ENCODE measurements at regions not wholly inside any gene's neighbourhood (a gene's known extent, or its start where the extent isn't known, plus 50 kb on each side); places are given as distances from the start of the nearest gene placed in this dataset.

GRCh38 chr10:78870458-78870857 is 198.3 kb upstream of the ZMIZ1 start:
- WGBS (ENCODE audit: insufficient coverage) = no CpG with 5 or more reads among the region's 3 CpGs
- H3K27ac ChIP-seq (ENCODE audit: low read length) = no peak overlapping the region
- H3K36me3 ChIP-seq (ENCODE audit: control insufficient read depth in 2 of 2, extremely low read depth in 1 of 2, insufficient read depth in 1 of 2, low read length in 1 of 2) = no peaks in the 10 kb centered on the region
- no peak for DNase-seq
- peaks cover 14 to 15% of the 10 kb centered on the region in 2 donors for H3K27me3 Mint-ChIP-seq
- ChIA-PET CTCF (no interaction called here), POLR2A (no interaction called here)
- peaks cover 2 to 8% (median 3%) of the 10 kb centered on the region in 3 donors for H3K4me1 Mint-ChIP-seq
- H3K27me3 ChIP-seq (replicated peaks in 1 of 2; ENCODE audit: control insufficient read depth in 2 of 2, extremely low read depth in 1 of 2, insufficient read depth in 2 of 2, low read length in 1 of 2) = peaks cover 0 to 21% of the 10 kb centered on the region in 2 experiments
- no peak overlapping the region for H3K4me3 ChIP-seq (ENCODE audit: control insufficient read depth in 1 of 2, extremely low read depth in 1 of 2, low read length in 1 of 2)
- H3K27ac Mint-ChIP-seq = no peak overlapping the region
- H3K4me1 ChIP-seq (ENCODE audit: control insufficient read depth in 1 of 2, extremely low read depth in 1 of 2, insufficient read depth in 2 of 2, low read length in 2 of 2) = no peaks in the 10 kb centered on the region
- H3K36me3 Mint-ChIP-seq = no peaks in the 10 kb centered on the region
- ATAC-seq (replicated peaks in 1 of 4) = no peak
- H3K9me3 Mint-ChIP-seq = no peaks in the 10 kb centered on the region
- no peak overlapping the region for H3K4me3 Mint-ChIP-seq
- no peaks in the 10 kb centered on the region for H3K9me3 ChIP-seq

- peaks cover 2 to 8% (median 3%) of the 10 kb centered on the region in 3 donors for H3K4me1 Mint-ChIP-seq
- no peak for DNase-seq
- no peaks in the 10 kb centered on the region for H3K36me3 Mint-ChIP-seq
- H3K9me3 Mint-ChIP-seq = no peaks in the 10 kb centered on the region
- ATAC-seq (replicated peaks in 1 of 4) = no peak
- H3K4me3 ChIP-seq (ENCODE audit: control insufficient read depth in 1 of 2, extremely low read depth in 1 of 2, low read length in 1 of 2) = no peak overlapping the region
- no peak overlapping the region for H3K27ac ChIP-seq (ENCODE audit: low read length)
- no peak overlapping the region for H3K4me3 Mint-ChIP-seq
- peaks cover 0 to 27% of the 10 kb centered on the region in 2 experiments for H3K27me3 ChIP-seq (replicated peaks in 1 of 2; ENCODE audit: control insufficient read depth in 2 of 2, extremely low read depth in 1 of 2, insufficient read depth in 2 of 2, low read length in 1 of 2)
- POLR2A ChIA-PET = no interaction called here
- H3K4me1 ChIP-seq (ENCODE audit: control insufficient read depth in 1 of 2, extremely low read depth in 1 of 2, insufficient read depth in 2 of 2, low read length in 2 of 2) = no peaks in the 10 kb centered on the region
- H3K27ac Mint-ChIP-seq = no peak overlapping the region
- CTCF ChIA-PET = no interaction called here
- WGBS (ENCODE audit: insufficient coverage) = 100% methylated on average over 2 of the region's 3 CpGs
- H3K27me3 Mint-ChIP-seq = peaks cover 20 to 21% of the 10 kb centered on the region in 2 donors
- no peaks in the 10 kb centered on the region for H3K9me3 ChIP-seq
- no peaks in the 10 kb centered on the region for H3K36me3 ChIP-seq (ENCODE audit: control insufficient read depth in 2 of 2, extremely low read depth in 1 of 2, insufficient read depth in 1 of 2, low read length in 1 of 2)
Measured at GRCh38 chr10:78871796-78872195, 197.0 kb upstream of the ZMIZ1 start.

GRCh38 chr10:78873413-78873812 is 195.4 kb upstream of the ZMIZ1 start:
- Histone ChIP-seq H3K9me3 (no peaks in the 10 kb centered on the region), H3K4me1 (ENCODE audit: control insufficient read depth in 1 of 2, extremely low read depth in 1 of 2, insufficient read depth in 2 of 2, low read length in 2 of 2) (no peaks in the 10 kb centered on the region), H3K27ac (ENCODE audit: low read length) (no peak overlapping the region), H3K36me3 (ENCODE audit: control insufficient read depth in 2 of 2, extremely low read depth in 1 of 2, insufficient read depth in 1 of 2, low read length in 1 of 2) (no peaks in the 10 kb centered on the region), H3K27me3 (replicated peaks in 1 of 2; ENCODE audit: control insufficient read depth in 2 of 2, extremely low read depth in 1 of 2, insufficient read depth in 2 of 2, low read length in 1 of 2) (peaks cover 0 to 21% of the 10 kb centered on the region in 2 experiments), H3K4me3 (ENCODE audit: control insufficient read depth in 1 of 2, extremely low read depth in 1 of 2, low read length in 1 of 2) (no peak overlapping the region)
- CTCF ChIA-PET = no interaction called here
- no peak overlapping the region for H3K4me3 Mint-ChIP-seq
- H3K4me1 Mint-ChIP-seq = peaks cover 2 to 8% (median 3%) of the 10 kb centered on the region in 3 donors
- WGBS (ENCODE audit: insufficient coverage) = 100% methylated on average over 1 of the region's 5 CpGs
- H3K27me3 Mint-ChIP-seq = peaks cover 20 to 25% of the 10 kb centered on the region in 2 donors
- H3K9me3 Mint-ChIP-seq = no peaks in the 10 kb centered on the region
- H3K27ac Mint-ChIP-seq = no peak overlapping the region
- POLR2A ChIA-PET = interaction anchor here in 1 of 2 donors (0.7 kb wide), 1 partner anchor 159 kb away, joined by 3 read pairs; no protein-coding TSS in a partner anchor
- H3K36me3 Mint-ChIP-seq = no peaks in the 10 kb centered on the region
- DNase-seq (no peak), ATAC-seq (replicated peaks in 1 of 4) (no peak)

GRCh38 chr10:78875331-78875877 is 193.4 kb upstream of the ZMIZ1 start:
- Mint-ChIP-seq H3K4me3 (no peak overlapping the region), H3K27me3 (peaks cover 24 to 32% of the 10 kb centered on the region in 2 donors), H3K36me3 (peaks cover 6% of the 10 kb centered on the region)

GRCh38 chr10:78875932-78876331 is 192.8 kb upstream of the ZMIZ1 start:
- WGBS (ENCODE audit: insufficient coverage) = 79% methylated on average over 2 of the region's 4 CpGs
- Histone ChIP-seq H3K4me1 (ENCODE audit: control insufficient read depth in 1 of 2, extremely low read depth in 1 of 2, insufficient read depth in 2 of 2, low read length in 2 of 2) (no peaks in the 10 kb centered on the region), H3K4me3 (ENCODE audit: control insufficient read depth in 1 of 2, extremely low read depth in 1 of 2, low read length in 1 of 2) (no peak overlapping the region), H3K27me3 (replicated peaks in 1 of 2; ENCODE audit: control insufficient read depth in 2 of 2, extremely low read depth in 1 of 2, insufficient read depth in 2 of 2, low read length in 1 of 2) (peaks cover 0 to 12% of the 10 kb centered on the region in 2 experiments), H3K27ac (ENCODE audit: low read length) (no peak overlapping the region), H3K36me3 (ENCODE audit: control insufficient read depth in 2 of 2, extremely low read depth in 1 of 2, insufficient read depth in 1 of 2, low read length in 1 of 2) (no peaks in the 10 kb centered on the region), H3K9me3 (no peaks in the 10 kb centered on the region)
- Mint-ChIP-seq H3K27me3 (peaks cover 26 to 33% of the 10 kb centered on the region in 2 donors), H3K4me1 (peaks cover 2 to 8% (median 3%) of the 10 kb centered on the region in 3 donors), H3K27ac (no peak overlapping the region), H3K36me3 (peaks cover 6% of the 10 kb centered on the region), H3K9me3 (peaks cover 10 to 14% (median 12%) of the 10 kb centered on the region in 3 donors), H3K4me3 (no peak overlapping the region)
- DNase-seq (no peak), ATAC-seq (replicated peaks in 1 of 4) (no peak)
- CTCF ChIA-PET = no interaction called here
- POLR2A ChIA-PET = no interaction called here

More at GRCh38 chr10:78875331-78875877, 193.4 kb upstream of the ZMIZ1 start:
- Mint-ChIP-seq H3K9me3 (peaks cover 7 to 11% (median 9%) of the 10 kb centered on the region in 3 donors), H3K4me1 (peaks cover 2 to 8% (median 3%) of the 10 kb centered on the region in 3 donors), H3K27ac (no peak overlapping the region)
- DNase-seq (no peak), ATAC-seq (replicated peaks in 1 of 4) (no peak)
- no peaks in the 10 kb centered on the region for H3K4me1 ChIP-seq (ENCODE audit: control insufficient read depth in 1 of 2, extremely low read depth in 1 of 2, insufficient read depth in 2 of 2, low read length in 2 of 2)
- no peak overlapping the region for H3K27ac ChIP-seq (ENCODE audit: low read length)
- ChIA-PET POLR2A (no interaction called here), CTCF (no interaction called here)
- no CpG with 5 or more reads among the region's 2 CpGs for WGBS (ENCODE audit: insufficient coverage)
- no peaks in the 10 kb centered on the region for H3K36me3 ChIP-seq (ENCODE audit: control insufficient read depth in 2 of 2, extremely low read depth in 1 of 2, insufficient read depth in 1 of 2, low read length in 1 of 2)
- peaks cover 0 to 12% of the 10 kb centered on the region in 2 experiments for H3K27me3 ChIP-seq (replicated peaks in 1 of 2; ENCODE audit: control insufficient read depth in 2 of 2, extremely low read depth in 1 of 2, insufficient read depth in 2 of 2, low read length in 1 of 2)
- no peak overlapping the region for H3K4me3 ChIP-seq (ENCODE audit: control insufficient read depth in 1 of 2, extremely low read depth in 1 of 2, low read length in 1 of 2)
- H3K9me3 ChIP-seq = no peaks in the 10 kb centered on the region

- DNase-seq (no peak), ATAC-seq (replicated peaks in 1 of 4) (no peak)
- H3K4me3 ChIP-seq (ENCODE audit: control insufficient read depth in 1 of 2, extremely low read depth in 1 of 2, low read length in 1 of 2) = no peak overlapping the region
- no peak overlapping the region for H3K27ac Mint-ChIP-seq
- H3K27me3 Mint-ChIP-seq = peaks cover 26 to 32% of the 10 kb centered on the region in 2 donors
- H3K4me1 Mint-ChIP-seq = peaks cover 2 to 8% (median 3%) of the 10 kb centered on the region in 3 donors
- H3K27ac ChIP-seq (ENCODE audit: low read length) = no peak overlapping the region
- H3K9me3 Mint-ChIP-seq = peaks cover 10 to 14% (median 12%) of the 10 kb centered on the region in 3 donors
- no peaks in the 10 kb centered on the region for H3K4me1 ChIP-seq (ENCODE audit: control insufficient read depth in 1 of 2, extremely low read depth in 1 of 2, insufficient read depth in 2 of 2, low read length in 2 of 2)
- no peaks in the 10 kb centered on the region for H3K36me3 ChIP-seq (ENCODE audit: control insufficient read depth in 2 of 2, extremely low read depth in 1 of 2, insufficient read depth in 1 of 2, low read length in 1 of 2)
- H3K9me3 ChIP-seq = no peaks in the 10 kb centered on the region
- peaks cover 0 to 12% of the 10 kb centered on the region in 2 experiments for H3K27me3 ChIP-seq (replicated peaks in 1 of 2; ENCODE audit: control insufficient read depth in 2 of 2, extremely low read depth in 1 of 2, insufficient read depth in 2 of 2, low read length in 1 of 2)
- ChIA-PET CTCF (no interaction called here), POLR2A (no interaction called here)
- no peak overlapping the region for H3K4me3 Mint-ChIP-seq
- H3K36me3 Mint-ChIP-seq = peaks cover 6% of the 10 kb centered on the region
- 84% methylated on average over 3 of the region's 4 CpGs for WGBS (ENCODE audit: insufficient coverage)
Measured at GRCh38 chr10:78876449-78876848, 192.3 kb upstream of the ZMIZ1 start.

Measured in T-cell (primary cell).